Naive B cell (primary cell): ENCODE measurements at regions not wholly inside any gene's neighbourhood (a gene's known extent, or its start where the extent isn't known, plus 50 kb on each side); places are given as distances from the start of the nearest gene placed in this dataset.

Source experiments
- ATAC-seq, 2 donors: fragments of 150-1000 bp; cut with Tn5 transposase; 2 replicates each; pipeline ENCODE4 v1.10.0; 2021; ENCODE audit warnings: low read depth in 2 of 2, mild to moderate bottlenecking in 2 of 2, moderate library complexity in 2 of 2
- DNase-seq: peaks from one replicate; pipeline ENCODE4 v3.0.0; 2022
- H3K27ac Mint-ChIP-seq, 6 donors: one replicate each; pipeline ENCODE4 v1.8.0; 2020 to 2022; ENCODE audit warnings: mild to moderate bottlenecking in 6 of 6, mixed read lengths in 6 of 6, moderate library complexity in 5 of 6, inconsistent platforms in 2 of 6
- H3K27me3 Mint-ChIP-seq, 3 donors: one replicate each; pipeline ENCODE4 v1.8.0; 2021 to 2022; ENCODE audit warnings: mixed read lengths in 3 of 3, mild to moderate bottlenecking in 1 of 3
- H3K36me3 Mint-ChIP-seq, 2 donors: one replicate each; pipeline ENCODE4 v1.8.0; 2020 to 2022; ENCODE audit warnings: mixed read lengths in 2 of 2, inconsistent platforms in 1 of 2, mild to moderate bottlenecking in 1 of 2
- H3K4me1 Mint-ChIP-seq, 3 donors: one replicate each; pipeline ENCODE4 v1.8.0; 2020 to 2022; ENCODE audit warnings: mixed read lengths in 3 of 3, inconsistent platforms in 1 of 3, mild to moderate bottlenecking in 1 of 3, moderate library complexity in 1 of 3
- H3K4me3 Mint-ChIP-seq, 8 donors: one replicate each; pipeline ENCODE4 v1.8.0; 2020 to 2022; ENCODE audit warnings: mild to moderate bottlenecking in 8 of 8, mixed read lengths in 8 of 8, moderate library complexity in 8 of 8, inconsistent platforms in 2 of 8
- H3K9me3 Mint-ChIP-seq, 7 donors: one replicate each; pipeline ENCODE4 v1.8.0; 2020 to 2022; ENCODE audit warnings: mixed read lengths in 7 of 7, mild to moderate bottlenecking in 5 of 7, inconsistent platforms in 2 of 7, moderate library complexity in 1 of 7

- Mint-ChIP-seq H3K27me3 (peaks cover 0 to 5% (median 0%) of the 10 kb centered on the region in 3 donors), H3K9me3 (peaks cover 0 to 2% (median 0%) of the 10 kb centered on the region in 7 donors), H3K4me1 (no peaks in the 10 kb centered on the region), H3K27ac (no peak overlapping the region), H3K4me3 (no peak overlapping the region), H3K36me3 (no peaks in the 10 kb centered on the region)
- ATAC-seq, result no peak
- DNase-seq, result no peak
These were observed 86.2 kb downstream of the TSPAN8 start for GRCh38 chr12:71071536-71072097.

- no peak for ATAC-seq
- Mint-ChIP-seq H3K4me1 (no peaks in the 10 kb centered on the region), H3K27ac (no peak overlapping the region)
These were observed 87.2 kb downstream of the TSPAN8 start for GRCh38 chr12:71070416-71071128.

GRCh38 chr12:71069311-71069710 lies 88.5 kb downstream of the TSPAN8 start:
- H3K36me3 Mint-ChIP-seq, result no peaks in the 10 kb centered on the region
- DNase-seq, result no peak
- ATAC-seq, result no peak
- H3K27ac Mint-ChIP-seq, result no peak overlapping the region
- no peaks in the 10 kb centered on the region for H3K4me1 Mint-ChIP-seq
- no peak overlapping the region for H3K4me3 Mint-ChIP-seq
- no peaks in the 10 kb centered on the region for H3K9me3 Mint-ChIP-seq
- peaks cover 0 to 6% (median 0%) of the 10 kb centered on the region in 3 donors for H3K27me3 Mint-ChIP-seq

More at GRCh38 chr12:71070416-71071128, 87.2 kb downstream of the TSPAN8 start:
- peaks cover 0 to 2% (median 0%) of the 10 kb centered on the region in 7 donors for H3K9me3 Mint-ChIP-seq
- no peak for DNase-seq
- H3K36me3 Mint-ChIP-seq, result no peaks in the 10 kb centered on the region
- peaks cover 0 to 5% (median 0%) of the 10 kb centered on the region in 3 donors for H3K27me3 Mint-ChIP-seq
- no peak overlapping the region for H3K4me3 Mint-ChIP-seq

GRCh38 chr12:71063087-71063486 lies 94.7 kb downstream of the TSPAN8 start:
- ATAC-seq, result no peak
- peaks cover 0 to 8% (median 0%) of the 10 kb centered on the region in 3 donors for H3K27me3 Mint-ChIP-seq

GRCh38 chr12:71061451-71061850 lies 96.3 kb downstream of the TSPAN8 start:
- peaks cover 0 to 3% (median 0%) of the 10 kb centered on the region in 7 donors for H3K9me3 Mint-ChIP-seq
- ATAC-seq, result no peak
- no peak overlapping the region for H3K27ac Mint-ChIP-seq
- no peaks in the 10 kb centered on the region for H3K4me1 Mint-ChIP-seq
- H3K4me3 Mint-ChIP-seq, result no peak overlapping the region
- H3K27me3 Mint-ChIP-seq, result peaks cover 0 to 9% (median 0%) of the 10 kb centered on the region in 3 donors
- no peak for DNase-seq
- no peaks in the 10 kb centered on the region for H3K36me3 Mint-ChIP-seq

More at GRCh38 chr12:71063087-71063486, 94.7 kb downstream of the TSPAN8 start:
- H3K9me3 Mint-ChIP-seq, result peaks cover 0 to 3% (median 0%) of the 10 kb centered on the region in 7 donors
- H3K4me3 Mint-ChIP-seq, result no peak overlapping the region
- H3K27ac Mint-ChIP-seq, result no peak overlapping the region
- no peaks in the 10 kb centered on the region for H3K4me1 Mint-ChIP-seq
- no peak for DNase-seq
- H3K36me3 Mint-ChIP-seq, result no peaks in the 10 kb centered on the region

- DNase-seq (no peak), ATAC-seq (no peak)
- peaks cover 0 to 3% (median 0%) of the 10 kb centered on the region in 7 donors for H3K9me3 Mint-ChIP-seq
- H3K36me3 Mint-ChIP-seq, result no peaks in the 10 kb centered on the region
- no peak overlapping the region for H3K4me3 Mint-ChIP-seq
- H3K27ac Mint-ChIP-seq, result no peak overlapping the region
- peaks cover 0 to 12% (median 0%) of the 10 kb centered on the region in 3 donors for H3K27me3 Mint-ChIP-seq
- H3K4me1 Mint-ChIP-seq, result no peaks in the 10 kb centered on the region
These were observed 97.4 kb downstream of the TSPAN8 start for GRCh38 chr12:71060426-71060825.

GRCh38 chr12:71057330-71057729 lies 100.5 kb downstream of the TSPAN8 start:
- no peaks in the 10 kb centered on the region for H3K36me3 Mint-ChIP-seq

GRCh38 chr12:71054551-71054950 lies 103.2 kb downstream of the TSPAN8 start:
- peaks cover 0 to 4% (median 0%) of the 10 kb centered on the region in 3 donors for H3K27me3 Mint-ChIP-seq
- H3K4me3 Mint-ChIP-seq, result no peak overlapping the region
- H3K27ac Mint-ChIP-seq, result no peak overlapping the region
- no peak for DNase-seq
- H3K9me3 Mint-ChIP-seq, result peaks cover 0 to 4% (median 0%) of the 10 kb centered on the region in 7 donors
- no peak for ATAC-seq
- no peaks in the 10 kb centered on the region for H3K36me3 Mint-ChIP-seq
- H3K4me1 Mint-ChIP-seq, result no peaks in the 10 kb centered on the region

More at GRCh38 chr12:71057330-71057729, 100.5 kb downstream of the TSPAN8 start:
- H3K27ac Mint-ChIP-seq, result no peak overlapping the region
- peaks cover 0 to 8% (median 0%) of the 10 kb centered on the region in 3 donors for H3K27me3 Mint-ChIP-seq
- DNase-seq (no peak), ATAC-seq (no peak)
- no peaks in the 10 kb centered on the region for H3K9me3 Mint-ChIP-seq
- no peaks in the 10 kb centered on the region for H3K4me1 Mint-ChIP-seq
- H3K4me3 Mint-ChIP-seq, result no peak overlapping the region

GRCh38 chr12:71046215-71046614 lies 111.6 kb downstream of the TSPAN8 start:
- Mint-ChIP-seq H3K27ac (no peak overlapping the region), H3K27me3 (peaks cover 0 to 4% (median 0%) of the 10 kb centered on the region in 3 donors), H3K36me3 (no peaks in the 10 kb centered on the region), H3K4me1 (no peaks in the 10 kb centered on the region), H3K9me3 (peaks cover 0 to 4% (median 0%) of the 10 kb centered on the region in 7 donors), H3K4me3 (no peak overlapping the region)
- DNase-seq, result no peak
- no peak for ATAC-seq

GRCh38 chr12:71045781-71046180 lies 112.0 kb downstream of the TSPAN8 start:
- Mint-ChIP-seq H3K27me3 (peaks cover 0 to 4% (median 0%) of the 10 kb centered on the region in 3 donors), H3K4me1 (no peaks in the 10 kb centered on the region), H3K36me3 (no peaks in the 10 kb centered on the region), H3K4me3 (no peak overlapping the region), H3K27ac (no peak overlapping the region), H3K9me3 (peaks cover 0 to 4% (median 0%) of the 10 kb centered on the region in 7 donors)
- ATAC-seq (no peak), DNase-seq (no peak)

- no peaks in the 10 kb centered on the region for H3K4me1 Mint-ChIP-seq
- peaks cover 0 to 4% (median 0%) of the 10 kb centered on the region in 3 donors for H3K27me3 Mint-ChIP-seq
- no peak overlapping the region for H3K27ac Mint-ChIP-seq
- DNase-seq (no peak), ATAC-seq (no peak)
- no peaks in the 10 kb centered on the region for H3K36me3 Mint-ChIP-seq
- H3K4me3 Mint-ChIP-seq, result no peak overlapping the region
- peaks cover 0 to 2% (median 0%) of the 10 kb centered on the region in 7 donors for H3K9me3 Mint-ChIP-seq
These were observed 116.3 kb downstream of the TSPAN8 start for GRCh38 chr12:71041476-71041875.

GRCh38 chr12:71038960-71039359 lies 118.4 kb upstream of the PTPRR start:
- no peak overlapping the region for H3K4me3 Mint-ChIP-seq
- H3K9me3 Mint-ChIP-seq, result no peaks in the 10 kb centered on the region
- ATAC-seq, result no peak
- DNase-seq, result no peak
- no peaks in the 10 kb centered on the region for H3K27me3 Mint-ChIP-seq
- H3K4me1 Mint-ChIP-seq, result no peaks in the 10 kb centered on the region
- H3K36me3 Mint-ChIP-seq, result no peaks in the 10 kb centered on the region
- H3K27ac Mint-ChIP-seq, result no peak overlapping the region

- Mint-ChIP-seq H3K27me3 (no peaks in the 10 kb centered on the region), H3K27ac (no peak overlapping the region), H3K36me3 (no peaks in the 10 kb centered on the region), H3K9me3 (no peaks in the 10 kb centered on the region), H3K4me3 (no peak overlapping the region), H3K4me1 (no peaks in the 10 kb centered on the region)
- DNase-seq, result no peak
- ATAC-seq, result no peak
These were observed 116.0 kb upstream of the PTPRR start for GRCh38 chr12:71036526-71036925.

GRCh38 chr12:71032933-71033332 lies 112.4 kb upstream of the PTPRR start:
- Mint-ChIP-seq H3K4me1 (no peaks in the 10 kb centered on the region), H3K36me3 (no peaks in the 10 kb centered on the region), H3K27me3 (no peaks in the 10 kb centered on the region), H3K27ac (no peak overlapping the region), H3K9me3 (no peaks in the 10 kb centered on the region), H3K4me3 (no peak overlapping the region)
- DNase-seq, result no peak
- ATAC-seq, result no peak
